ENCODE measurements at regions not wholly inside any gene's neighbourhood (a gene's known extent, or its start where the extent isn't known, plus 50 kb on each side); places are given as distances from the start of the nearest gene placed in this dataset.

DNA sequence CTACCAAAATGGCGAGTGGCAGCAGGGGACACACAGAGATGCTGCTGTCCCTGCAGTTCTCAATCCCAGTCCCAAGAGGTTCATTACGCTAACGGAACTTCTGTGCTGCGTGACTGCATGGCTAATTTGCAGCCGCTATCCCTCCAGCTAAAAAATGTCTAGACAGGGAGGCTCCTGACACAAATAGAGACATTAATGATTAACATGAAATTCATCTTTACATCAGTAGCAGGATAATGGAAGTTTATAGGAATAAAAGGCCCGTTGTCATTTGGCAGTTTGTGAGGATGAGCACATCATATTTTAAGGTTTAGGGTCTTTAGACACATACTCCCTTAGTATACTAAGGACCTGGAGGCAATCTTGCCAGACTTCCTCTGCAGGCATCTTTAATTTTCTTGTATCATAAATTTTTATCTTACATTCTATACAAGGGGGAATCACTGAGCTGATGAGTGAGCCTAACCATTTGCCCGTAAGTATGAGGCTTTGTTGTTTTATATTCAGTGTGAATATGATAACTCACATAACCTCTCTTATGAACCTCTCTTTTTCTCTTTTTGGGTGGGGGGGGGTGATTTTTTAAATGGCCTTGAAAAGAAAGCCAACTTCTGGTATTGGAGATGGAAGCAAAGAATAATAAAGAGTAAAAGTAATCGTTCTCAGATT lies 99.8 kb upstream of the OR9G4 start (continued):
- TF ChIP-seq, protein P1, sequence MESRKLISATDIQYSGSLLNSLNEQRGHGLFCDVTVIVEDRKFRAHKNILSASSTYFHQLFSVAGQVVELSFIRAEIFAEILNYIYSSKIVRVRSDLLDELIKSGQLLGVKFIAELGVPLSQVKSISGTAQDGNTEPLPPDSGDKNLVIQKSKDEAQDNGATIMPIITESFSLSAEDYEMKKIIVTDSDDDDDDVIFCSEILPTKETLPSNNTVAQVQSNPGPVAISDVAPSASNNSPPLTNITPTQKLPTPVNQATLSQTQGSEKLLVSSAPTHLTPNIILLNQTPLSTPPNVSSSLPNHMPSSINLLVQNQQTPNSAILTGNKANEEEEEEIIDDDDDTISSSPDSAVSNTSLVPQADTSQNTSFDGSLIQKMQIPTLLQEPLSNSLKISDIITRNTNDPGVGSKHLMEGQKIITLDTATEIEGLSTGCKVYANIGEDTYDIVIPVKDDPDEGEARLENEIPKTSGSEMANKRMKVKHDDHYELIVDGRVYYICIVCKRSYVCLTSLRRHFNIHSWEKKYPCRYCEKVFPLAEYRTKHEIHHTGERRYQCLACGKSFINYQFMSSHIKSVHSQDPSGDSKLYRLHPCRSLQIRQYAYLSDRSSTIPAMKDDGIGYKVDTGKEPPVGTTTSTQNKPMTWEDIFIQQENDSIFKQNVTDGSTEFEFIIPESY (IDR thresholded peaks at IDR 0.05) = no peak
- no peak for TF ChIP-seq ATF3 (IDR thresholded peaks at IDR 0.05; ENCODE audit: borderline replicate concordance, extremely low read depth, low read depth, low read length)
- TF ChIP-seq TAF1 (IDR thresholded peaks at IDR 0.05; ENCODE audit: borderline replicate concordance, low read depth, low read length) = no peak
- no peak for TF ChIP-seq KLF5 (IDR thresholded peaks at IDR 0.05; ENCODE audit: partially characterized antibody)
- TF ChIP-seq EGR1 (IDR thresholded peaks at IDR 0.05; ENCODE audit: borderline replicate concordance in 1 of 2, low read depth in 2 of 2, low read length in 2 of 2) = no peak

DNA sequence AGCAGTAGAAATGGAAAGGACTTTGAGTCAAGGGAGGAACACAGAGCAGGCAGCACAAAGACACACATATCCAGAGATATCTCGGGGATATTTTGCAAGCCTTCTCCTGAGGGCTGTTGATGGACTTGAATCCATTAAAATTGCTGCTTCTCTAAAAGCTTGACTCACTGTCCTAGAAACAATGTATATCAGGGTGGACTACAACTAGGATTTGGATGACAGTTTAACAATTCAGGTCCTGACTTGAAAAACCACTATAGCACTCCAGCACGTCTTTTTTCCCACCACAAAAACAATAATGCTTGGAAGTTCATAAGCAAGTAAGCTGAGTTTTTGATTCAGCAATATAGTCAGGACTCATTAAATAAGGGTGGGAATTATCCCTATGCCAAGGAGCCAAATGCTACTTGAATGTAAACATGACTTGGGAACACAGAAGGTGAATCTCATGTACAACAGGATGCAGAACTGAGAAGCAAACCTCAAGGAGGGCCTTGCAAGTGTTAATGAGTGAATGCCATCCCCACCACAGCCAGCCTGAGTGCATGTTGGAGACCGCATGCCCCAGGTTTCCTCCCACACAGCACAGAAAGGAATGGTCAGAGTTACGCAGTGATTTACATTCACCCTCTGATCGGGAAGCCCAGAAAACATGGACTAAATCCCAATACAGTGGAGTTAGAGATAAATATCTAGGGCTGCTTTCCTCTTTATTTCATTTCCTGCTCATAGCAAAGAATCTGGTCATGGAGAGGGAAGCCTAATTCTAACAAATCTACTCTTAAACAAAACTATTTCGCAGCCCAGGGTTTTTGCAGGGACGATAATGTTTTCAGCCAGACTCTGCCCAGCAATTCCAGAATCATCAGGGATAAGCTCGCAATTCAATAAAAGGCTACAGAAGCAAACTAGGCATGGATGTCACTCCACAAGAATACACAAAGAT lies 98.4 kb upstream of the OR9G4 start:
- no TSS peak for BruUV-seq (replicated peaks)
- DNase-seq (ENCODE audit: low read depth, low spot score) (no peak), ATAC-seq (no peak), FAIRE-seq (no peak)
- Histone ChIP-seq H3K36me3 (ENCODE audit: control insufficient read depth in 2 of 2, insufficient read depth in 2 of 2, low read length in 1 of 2) (no peaks in the 10 kb centered on the region), H3K4me3 (no peak overlapping the region), H3K27ac (ENCODE audit: control insufficient read depth, insufficient read depth) (no peak overlapping the region), H3K9ac (ENCODE audit: control insufficient read depth, insufficient read depth, low read length) (no peak overlapping the region), H3K9me3 (replicated peaks; ENCODE audit: control insufficient read depth, insufficient read depth, low read length) (no peaks in the 10 kb centered on the region), H4K20me1 (ENCODE audit: control insufficient read depth, insufficient read depth) (no peaks in the 10 kb centered on the region), H3K4me1 (ENCODE audit: control insufficient read depth, insufficient read depth, low read length) (no peaks in the 10 kb centered on the region), H3K27me3 (replicated peaks in 1 of 2; ENCODE audit: control insufficient read depth in 2 of 2, insufficient read depth in 2 of 2, low read length in 1 of 2) (no peaks in the 10 kb centered on the region), H3K79me2 (ENCODE audit: control insufficient read depth, insufficient read depth, low read length) (no peaks in the 10 kb centered on the region), H3K4me2 (ENCODE audit: control insufficient read depth, insufficient read depth) (no peak overlapping the region), H2AFZ (ENCODE audit: control insufficient read depth, low read depth, low read length) (no peak overlapping the region)
- intact Hi-C loops (cut with micrococcal nuclease; ENCODE audit: unreplicated experiment) (loop anchor here (10.0 kb wide), 1 partner anchor 268 kb away; no protein-coding TSS in a partner anchor), in situ Hi-C loops (cut with MboI) (loop anchor here (25.0 kb wide), 1 partner anchor 640 kb away; no protein-coding TSS in a partner anchor)
- POLR2A ChIA-PET = no interaction called here
- RAD21 ChIA-PET (ENCODE audit: unreplicated experiment) = no interaction called here
- CTCF ChIA-PET = interaction anchor here (0.6 to 3.3 kb wide), 2 partner anchors 403 to 1722 kb away, joined by 3 to 12 read pairs; no protein-coding TSS in a partner anchor
- SMC1A ChIA-PET (ENCODE audit: uncharacterized antibody, unreplicated experiment) = interaction anchor here (1.0 kb wide), 1 partner anchor 402 kb away, joined by 4 read pairs; no protein-coding TSS in a partner anchor
- WGBS (ENCODE audit: insufficient coverage, insufficient replicate concordance, low lambda C conversion rate, missing lambda C conversion rate) = 5% methylated on average over 8 of the region's 8 CpGs
- TF ChIP-seq USF1 (IDR thresholded peaks at IDR 0.05; ENCODE audit: borderline replicate concordance, extremely low read length, insufficient read depth, low read depth, low read length) (no peak), EZH2 (IDR thresholded peaks at IDR 0.05; ENCODE audit: borderline replicate concordance, control insufficient read depth, low read depth, low read length) (no peak), STAT3 (IDR thresholded peaks at IDR 0.05; ENCODE audit: low read depth, low read length) (no peak), BACH1 (IDR thresholded peaks at IDR 0.05; ENCODE audit: borderline replicate concordance) (no peak), ASH2L (IDR thresholded peaks at IDR 0.05; ENCODE audit: borderline replicate concordance, low read depth) (no peak), BMI1 (IDR thresholded peaks at IDR 0.05; ENCODE audit: borderline replicate concordance) (no peak), MTA2 (IDR thresholded peaks at IDR 0.05; ENCODE audit: low read depth) (no peak), MEF2A (IDR thresholded peaks at IDR 0.05; ENCODE audit: insufficient read depth, low read depth, low read length) (no peak), ZNF207 (IDR thresholded peaks at IDR 0.05; ENCODE audit: borderline replicate concordance) (no peak), EED (IDR thresholded peaks at IDR 0.05; ENCODE audit: low read depth) (no peak)
- TF ChIP-seq, protein P2, sequence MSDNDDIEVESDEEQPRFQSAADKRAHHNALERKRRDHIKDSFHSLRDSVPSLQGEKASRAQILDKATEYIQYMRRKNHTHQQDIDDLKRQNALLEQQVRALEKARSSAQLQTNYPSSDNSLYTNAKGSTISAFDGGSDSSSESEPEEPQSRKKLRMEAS (IDR thresholded peaks at IDR 0.05; ENCODE audit: low read depth, low read length) = no peak

Measured in GM12878 (cell line).